Stimulated activated naive B cell treated with anti-CD40 and anti-IgM and Interleukin-4, amounts not matched to agents 10 μg/mL and 1 μg/mL and 100 μg/mL, for 72 hours (primary cell): ENCODE measurements at regions not wholly inside any gene's neighbourhood (a gene's known extent, or its start where the extent isn't known, plus 50 kb on each side); places are given as distances from the start of the nearest gene placed in this dataset.

Experiments
- ATAC-seq, 2 donors: fragments of 150-1000 bp; cut with Tn5 transposase; replicated peaks; 2 replicates each; pipeline ENCODE4 v1.10.0; 2021; ENCODE audit warnings: moderate library complexity in 1 of 2
- DNase-seq: peaks from one replicate; pipeline ENCODE4 v3.0.0; 2021
- H3K27ac Mint-ChIP-seq: one replicate; pipeline ENCODE4 v1.8.0; 2022; ENCODE audit warnings: mild to moderate bottlenecking, mixed read lengths
- H3K27me3 Mint-ChIP-seq, 2 donors: one replicate each; pipeline ENCODE4 v1.8.0; 2022; ENCODE audit warnings: mixed read lengths in 2 of 2
- H3K36me3 Mint-ChIP-seq, 2 donors: one replicate each; pipeline ENCODE4 v1.8.0; 2022; ENCODE audit warnings: mixed read lengths in 2 of 2, mild to moderate bottlenecking in 1 of 2
- H3K4me1 Mint-ChIP-seq, 2 donors: one replicate each; pipeline ENCODE4 v1.8.0; 2022; ENCODE audit warnings: mixed read lengths in 2 of 2, mild to moderate bottlenecking in 1 of 2
- H3K4me3 Mint-ChIP-seq, 2 donors: one replicate each; pipeline ENCODE4 v1.8.0; 2022; ENCODE audit warnings: mild to moderate bottlenecking in 2 of 2, mixed read lengths in 2 of 2, moderate library complexity in 1 of 2
- H3K9me3 Mint-ChIP-seq, 2 donors: one replicate each; pipeline ENCODE4 v1.8.0; 2022; ENCODE audit warnings: mixed read lengths in 2 of 2, mild to moderate bottlenecking in 1 of 2

- no peak overlapping the region for H3K4me3 Mint-ChIP-seq
- peaks cover 0 to 7% of the 10 kb centered on the region in 2 donors for H3K9me3 Mint-ChIP-seq
- DNase-seq (no peak), ATAC-seq (no peak)
- peaks cover 10 to 19% of the 10 kb centered on the region in 2 donors for H3K4me1 Mint-ChIP-seq
- no peak overlapping the region for H3K27ac Mint-ChIP-seq
- no peaks in the 10 kb centered on the region for H3K36me3 Mint-ChIP-seq
- no peaks in the 10 kb centered on the region for H3K27me3 Mint-ChIP-seq
Measured at GRCh38 chr3:106018102-106018501, 149.3 kb upstream of the CBLB start.

- Mint-ChIP-seq H3K27me3 (no peaks in the 10 kb centered on the region), H3K4me1 (peaks cover 10 to 19% of the 10 kb centered on the region in 2 donors), H3K27ac (no peak overlapping the region), H3K4me3 (no peak overlapping the region), H3K9me3 (peaks cover 0 to 7% of the 10 kb centered on the region in 2 donors), H3K36me3 (no peaks in the 10 kb centered on the region)
- DNase-seq (no peak), ATAC-seq (no peak)
Measured at GRCh38 chr3:106018929-106019550, 150.2 kb upstream of the CBLB start.

- DNase-seq (no peak), ATAC-seq (no peak)
- Mint-ChIP-seq H3K4me1 (no peaks in the 10 kb centered on the region), H3K36me3 (peaks cover 0 to 3% of the 10 kb centered on the region in 2 donors), H3K4me3 (no peak overlapping the region), H3K27me3 (no peaks in the 10 kb centered on the region), H3K27ac (no peak overlapping the region), H3K9me3 (peaks cover 0 to 6% of the 10 kb centered on the region in 2 donors)
Measured at GRCh38 chr3:106022913-106023312, 154.1 kb upstream of the CBLB start.

GRCh38 chr3:106025151-106025722 is 156.4 kb upstream of the CBLB start:
- H3K36me3 Mint-ChIP-seq: peaks cover 0 to 3% of the 10 kb centered on the region in 2 donors
- H3K4me3 Mint-ChIP-seq: no peak overlapping the region
- DNase-seq (no peak), ATAC-seq (no peak)
- no peaks in the 10 kb centered on the region for H3K27me3 Mint-ChIP-seq
- no peak overlapping the region for H3K27ac Mint-ChIP-seq
- no peaks in the 10 kb centered on the region for H3K4me1 Mint-ChIP-seq
- H3K9me3 Mint-ChIP-seq: peaks cover 0 to 2% of the 10 kb centered on the region in 2 donors

GRCh38 chr3:106029954-106030626 is 161.3 kb upstream of the CBLB start:
- no peak overlapping the region for H3K27ac Mint-ChIP-seq
- no peak for DNase-seq
- H3K27me3 Mint-ChIP-seq: no peaks in the 10 kb centered on the region
- H3K4me1 Mint-ChIP-seq: no peaks in the 10 kb centered on the region
- H3K9me3 Mint-ChIP-seq: peaks cover 0 to 2% of the 10 kb centered on the region in 2 donors
- no peak for ATAC-seq
- peaks cover 0 to 3% of the 10 kb centered on the region in 2 donors for H3K36me3 Mint-ChIP-seq
- no peak overlapping the region for H3K4me3 Mint-ChIP-seq

- DNase-seq (no peak), ATAC-seq (no peak)
- Mint-ChIP-seq H3K36me3 (peaks cover 0 to 2% of the 10 kb centered on the region in 2 donors), H3K27ac (no peak overlapping the region), H3K9me3 (peaks cover 0 to 2% of the 10 kb centered on the region in 2 donors), H3K4me3 (no peak overlapping the region), H3K4me1 (no peaks in the 10 kb centered on the region), H3K27me3 (no peaks in the 10 kb centered on the region)
Measured at GRCh38 chr3:106030627-106030963, 161.8 kb upstream of the CBLB start.

- H3K4me1 Mint-ChIP-seq: no peaks in the 10 kb centered on the region
- no peak for ATAC-seq
- H3K27me3 Mint-ChIP-seq: no peaks in the 10 kb centered on the region
- DNase-seq: no peak
- no peak overlapping the region for H3K27ac Mint-ChIP-seq
- no peaks in the 10 kb centered on the region for H3K9me3 Mint-ChIP-seq
- no peak overlapping the region for H3K4me3 Mint-ChIP-seq
- H3K36me3 Mint-ChIP-seq: no peaks in the 10 kb centered on the region
Measured at GRCh38 chr3:106032479-106032878, 163.7 kb upstream of the CBLB start.

GRCh38 chr3:106033654-106034053 is 164.8 kb upstream of the CBLB start:
- no peak overlapping the region for H3K27ac Mint-ChIP-seq
- DNase-seq (no peak), ATAC-seq (no peak)
- H3K36me3 Mint-ChIP-seq: no peaks in the 10 kb centered on the region
- H3K4me3 Mint-ChIP-seq: no peak overlapping the region
- H3K4me1 Mint-ChIP-seq: no peaks in the 10 kb centered on the region
- no peaks in the 10 kb centered on the region for H3K27me3 Mint-ChIP-seq
- no peaks in the 10 kb centered on the region for H3K9me3 Mint-ChIP-seq

GRCh38 chr3:106034313-106034712 is 165.5 kb upstream of the CBLB start:
- no peaks in the 10 kb centered on the region for H3K27me3 Mint-ChIP-seq
- peaks cover 0 to under 1% of the 10 kb centered on the region in 2 donors for H3K9me3 Mint-ChIP-seq
- no peaks in the 10 kb centered on the region for H3K4me1 Mint-ChIP-seq
- H3K36me3 Mint-ChIP-seq: no peaks in the 10 kb centered on the region
- no peak overlapping the region for H3K4me3 Mint-ChIP-seq
- no peak for DNase-seq
- H3K27ac Mint-ChIP-seq: no peak overlapping the region
- no peak for ATAC-seq

- no peak for DNase-seq
- Mint-ChIP-seq H3K9me3 (peaks cover 0 to 8% of the 10 kb centered on the region in 2 donors), H3K27ac (no peak overlapping the region), H3K27me3 (no peaks in the 10 kb centered on the region), H3K36me3 (peaks cover 0 to 4% of the 10 kb centered on the region in 2 donors), H3K4me3 (no peak overlapping the region), H3K4me1 (no peaks in the 10 kb centered on the region)
- ATAC-seq: no peak
Measured at GRCh38 chr3:106035619-106036018, 166.8 kb upstream of the CBLB start.

- Mint-ChIP-seq H3K4me3 (no peak overlapping the region), H3K4me1 (no peaks in the 10 kb centered on the region), H3K36me3 (peaks cover 0 to 4% of the 10 kb centered on the region in 2 donors), H3K27ac (no peak overlapping the region), H3K9me3 (peaks cover 0 to 8% of the 10 kb centered on the region in 2 donors), H3K27me3 (no peaks in the 10 kb centered on the region)
- DNase-seq: no peak
- no peak for ATAC-seq
Measured at GRCh38 chr3:106036696-106037095, 167.9 kb upstream of the CBLB start.

GRCh38 chr3:106047221-106047620 is 178.4 kb upstream of the CBLB start:
- no peaks in the 10 kb centered on the region for H3K4me1 Mint-ChIP-seq
- H3K27ac Mint-ChIP-seq: no peak overlapping the region
- ATAC-seq: no peak
- no peak overlapping the region for H3K4me3 Mint-ChIP-seq
- H3K36me3 Mint-ChIP-seq: no peaks in the 10 kb centered on the region
- H3K27me3 Mint-ChIP-seq: no peaks in the 10 kb centered on the region
- peaks cover 0 to 6% of the 10 kb centered on the region in 2 donors for H3K9me3 Mint-ChIP-seq
- DNase-seq: no peak

GRCh38 chr3:106048946-106049481 is 180.2 kb upstream of the CBLB start:
- no peaks in the 10 kb centered on the region for H3K36me3 Mint-ChIP-seq
- no peaks in the 10 kb centered on the region for H3K27me3 Mint-ChIP-seq
- no peaks in the 10 kb centered on the region for H3K4me1 Mint-ChIP-seq
- ATAC-seq (no peak), DNase-seq (no peak)
- no peak overlapping the region for H3K4me3 Mint-ChIP-seq
- no peak overlapping the region for H3K27ac Mint-ChIP-seq
- H3K9me3 Mint-ChIP-seq: peaks cover 0 to 6% of the 10 kb centered on the region in 2 donors

- Mint-ChIP-seq H3K36me3 (no peaks in the 10 kb centered on the region), H3K4me1 (no peaks in the 10 kb centered on the region), H3K4me3 (no peak overlapping the region), H3K27me3 (no peaks in the 10 kb centered on the region), H3K9me3 (peaks cover 0 to 6% of the 10 kb centered on the region in 2 donors), H3K27ac (no peak overlapping the region)
- DNase-seq (no peak), ATAC-seq (no peak)
Measured at GRCh38 chr3:106049821-106050220, 181.0 kb upstream of the CBLB start.

GRCh38 chr3:106056931-106057330 is 188.1 kb upstream of the CBLB start:
- H3K27ac Mint-ChIP-seq: no peak overlapping the region
- H3K9me3 Mint-ChIP-seq: peaks cover 0 to 2% of the 10 kb centered on the region in 2 donors
- H3K4me3 Mint-ChIP-seq: no peak overlapping the region
- no peak for ATAC-seq
- no peaks in the 10 kb centered on the region for H3K36me3 Mint-ChIP-seq
- no peaks in the 10 kb centered on the region for H3K27me3 Mint-ChIP-seq
- no peak for DNase-seq
- no peaks in the 10 kb centered on the region for H3K4me1 Mint-ChIP-seq
